GM13976 (cell line): ENCODE measurements at regions not wholly inside any gene's neighbourhood (a gene's known extent, or its start where the extent isn't known, plus 50 kb on each side); places are given as distances from the start of the nearest gene placed in this dataset.

Experiments
- DNase-seq: peaks from one replicate; pipeline ENCODE4 v3.0.0; 2012; ENCODE audit warnings: low spot score
- in situ Hi-C: fragments of 300-500 bp; cut with MboI; formaldehyde crosslinking; loops from one replicate; pipeline ENCODE4 v1.12.0; 2022; ENCODE audit warnings: low sequenced_read_pairs, mixed read lengths, inconsistent platforms; ENCODE audit not compliant: unreplicated experiment
- TF ChIP-seq, protein P1 (sequence below): IDR thresholded peaks from 2 replicates; pipeline ENCODE4 v1.5.1; 2012; ENCODE audit warnings: borderline replicate concordance, mild to moderate bottlenecking; ENCODE audit not compliant: insufficient read depth; ENCODE audit errors: extremely low read depth, missing control alignments, control extremely low read depth

DNA sequence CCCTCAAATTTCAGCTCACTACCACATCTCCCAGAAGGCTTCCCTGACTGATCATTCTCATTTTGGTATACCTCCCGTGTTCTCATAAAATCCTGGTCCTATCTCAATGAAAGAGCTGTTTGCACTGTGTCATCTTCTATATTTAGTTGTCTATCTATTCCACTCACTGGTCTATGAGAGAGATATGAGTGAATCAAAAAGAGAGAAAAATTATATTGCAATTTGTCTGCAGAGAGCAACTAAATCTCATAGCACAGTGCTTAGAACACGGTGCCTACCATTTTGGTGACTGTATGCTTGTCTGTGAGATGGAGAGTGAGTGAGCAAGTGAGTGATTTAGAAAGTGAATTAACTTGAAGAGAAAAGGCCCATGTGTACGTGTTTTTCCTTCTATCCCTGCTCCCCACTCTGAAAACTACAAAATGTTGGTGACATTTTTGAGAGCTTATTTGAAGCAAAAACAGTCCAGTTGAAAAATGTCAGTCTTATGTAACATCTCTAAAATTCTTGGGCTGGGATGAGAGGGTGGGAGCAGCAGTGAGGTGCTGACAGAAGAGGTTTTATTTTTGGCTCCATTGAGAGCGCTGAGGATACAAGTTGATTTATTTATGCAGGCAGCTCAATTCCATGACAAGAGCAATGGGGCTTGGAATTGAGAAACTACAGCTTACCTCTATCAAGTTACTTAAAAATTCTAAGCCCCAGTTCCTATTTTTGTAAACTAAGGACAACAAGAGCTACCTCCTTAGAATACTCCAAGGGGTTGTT is 373.5 kb upstream of the CHST9 start:
- no peak for DNase-seq
- TF ChIP-seq, protein P1, sequence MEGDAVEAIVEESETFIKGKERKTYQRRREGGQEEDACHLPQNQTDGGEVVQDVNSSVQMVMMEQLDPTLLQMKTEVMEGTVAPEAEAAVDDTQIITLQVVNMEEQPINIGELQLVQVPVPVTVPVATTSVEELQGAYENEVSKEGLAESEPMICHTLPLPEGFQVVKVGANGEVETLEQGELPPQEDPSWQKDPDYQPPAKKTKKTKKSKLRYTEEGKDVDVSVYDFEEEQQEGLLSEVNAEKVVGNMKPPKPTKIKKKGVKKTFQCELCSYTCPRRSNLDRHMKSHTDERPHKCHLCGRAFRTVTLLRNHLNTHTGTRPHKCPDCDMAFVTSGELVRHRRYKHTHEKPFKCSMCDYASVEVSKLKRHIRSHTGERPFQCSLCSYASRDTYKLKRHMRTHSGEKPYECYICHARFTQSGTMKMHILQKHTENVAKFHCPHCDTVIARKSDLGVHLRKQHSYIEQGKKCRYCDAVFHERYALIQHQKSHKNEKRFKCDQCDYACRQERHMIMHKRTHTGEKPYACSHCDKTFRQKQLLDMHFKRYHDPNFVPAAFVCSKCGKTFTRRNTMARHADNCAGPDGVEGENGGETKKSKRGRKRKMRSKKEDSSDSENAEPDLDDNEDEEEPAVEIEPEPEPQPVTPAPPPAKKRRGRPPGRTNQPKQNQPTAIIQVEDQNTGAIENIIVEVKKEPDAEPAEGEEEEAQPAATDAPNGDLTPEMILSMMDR = no peak
- in situ Hi-C loops = no loop called here

DNA sequence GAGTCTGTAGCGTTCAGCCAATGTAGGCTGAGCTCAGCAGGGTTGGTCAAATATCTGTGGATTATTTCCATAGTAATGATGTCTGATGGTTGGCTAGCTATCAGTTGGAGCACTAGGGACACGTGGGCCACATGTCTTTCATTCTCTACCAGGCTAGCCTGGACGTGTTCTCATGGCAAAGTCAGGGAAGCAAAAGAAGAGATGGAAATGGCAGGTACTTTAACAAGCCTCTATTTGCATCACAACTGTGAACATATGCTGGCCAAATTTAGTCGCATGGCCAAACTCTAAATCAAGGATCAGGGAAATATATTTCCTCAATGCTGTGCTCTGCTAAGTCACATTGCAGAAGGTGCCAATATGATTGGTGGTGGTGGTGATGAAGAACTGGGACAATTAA is 371.6 kb upstream of the CHST9 start:
- in situ Hi-C loops = no loop called here
- TF ChIP-seq, protein P1 = no peak
- no peak for DNase-seq

DNA sequence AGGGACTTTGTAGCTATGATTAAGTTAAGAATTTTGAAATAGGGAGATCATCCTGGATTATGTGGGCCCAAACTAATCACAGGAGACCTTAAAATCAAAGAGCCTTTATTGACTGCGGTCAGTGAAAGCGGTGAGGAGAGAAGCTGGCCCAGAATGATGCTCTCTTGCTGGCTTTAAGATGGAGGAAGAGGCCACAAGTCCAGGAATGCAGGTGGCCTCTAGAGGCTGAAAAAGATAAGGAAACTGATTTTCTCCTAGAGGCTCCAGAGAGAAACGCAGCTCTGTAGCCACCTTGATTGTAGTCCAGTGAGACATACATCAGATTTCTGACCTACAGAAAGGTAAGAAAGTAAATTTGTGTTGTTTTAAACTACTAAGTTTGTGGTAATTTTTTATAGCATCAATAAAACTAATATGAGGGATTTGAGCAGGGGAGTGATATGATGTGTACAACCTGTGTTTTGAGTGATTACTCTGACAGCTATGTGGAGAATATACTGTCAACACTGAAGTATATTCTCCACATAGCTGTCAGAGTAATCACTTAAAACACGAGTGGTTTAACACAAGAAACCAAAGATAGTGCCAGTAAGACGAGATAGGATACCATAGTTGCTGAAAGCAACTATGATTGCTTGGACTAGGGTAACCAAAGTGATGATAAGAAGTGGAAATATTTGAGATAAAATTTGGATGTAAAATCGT is 364.4 kb upstream of the CHST9 start:
- TF ChIP-seq, protein P1 = no peak
- no peak for DNase-seq
- in situ Hi-C loops = no loop called here

DNA sequence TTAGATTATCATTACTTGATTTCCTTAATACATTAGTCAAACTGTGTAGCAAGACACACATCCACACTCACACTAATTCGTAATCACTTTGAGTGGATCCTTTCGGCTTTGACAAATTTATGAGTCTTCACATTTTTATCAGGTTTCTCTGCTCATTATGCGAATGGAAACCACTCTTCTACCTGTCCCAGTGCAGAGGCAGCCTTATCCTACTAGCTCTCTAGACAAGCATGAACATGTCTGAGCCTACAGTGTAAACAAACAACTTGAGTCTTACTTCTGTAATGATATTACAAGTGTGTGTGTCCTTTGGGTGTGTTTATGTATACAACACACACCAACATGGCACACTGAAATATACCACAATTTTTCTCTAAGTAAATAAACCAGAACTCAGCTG is 361.9 kb upstream of the CHST9 start:
- TF ChIP-seq, protein P1 = no peak
- no peak for DNase-seq
- in situ Hi-C loops = no loop called here

DNA sequence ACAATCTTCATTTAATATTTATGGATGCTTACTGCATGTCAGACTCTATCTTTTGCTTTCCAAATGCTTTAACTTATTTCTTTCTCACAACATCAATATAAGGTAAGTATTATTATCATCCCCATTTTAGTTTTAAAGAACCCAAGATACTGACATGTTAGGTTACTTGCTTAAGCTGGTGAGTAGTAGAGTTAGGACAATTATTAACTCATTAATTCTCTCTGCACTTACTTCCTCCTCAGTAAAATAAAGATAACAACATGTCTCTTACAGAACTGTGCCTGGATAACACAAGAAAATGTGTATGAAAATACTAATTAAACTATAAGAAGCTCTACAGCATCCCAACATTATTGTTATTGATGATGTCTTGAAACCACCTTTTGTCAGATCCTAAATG is 359.1 kb upstream of the CHST9 start:
- no peak for DNase-seq
- TF ChIP-seq, protein P1 = no peak
- in situ Hi-C loops = no loop called here

DNA sequence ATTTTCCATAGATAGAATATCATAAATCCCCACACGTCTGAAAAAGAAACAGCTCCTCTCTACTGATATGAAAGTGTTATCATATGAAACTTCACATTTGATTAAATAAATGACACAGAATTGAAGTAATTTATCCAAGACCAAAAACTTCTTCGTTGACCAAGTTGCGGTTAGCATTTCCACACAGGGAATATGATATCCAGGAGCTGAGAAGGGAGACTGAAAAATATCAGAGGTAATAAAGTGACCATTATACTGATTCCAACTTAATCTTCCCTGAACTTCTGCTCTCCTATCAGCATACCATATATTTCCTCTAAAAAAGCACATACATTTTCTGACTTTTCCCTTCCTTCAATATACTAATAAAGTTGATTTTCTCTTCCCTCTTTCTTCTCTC is 356.2 kb upstream of the CHST9 start:
- in situ Hi-C loops = no loop called here
- no peak for DNase-seq
- TF ChIP-seq, protein P1 = no peak
